ENCODE measurements at regions not wholly inside any gene's neighbourhood (a gene's known extent, or its start where the extent isn't known, plus 50 kb on each side); places are given as distances from the start of the nearest gene placed in this dataset.

- POLR2A ChIA-PET: no interaction called here
- Mint-ChIP-seq H3K27ac (peak overlapping the region in 1 of 9 donors; percentile 7), H3K4me3 (no peak overlapping the region)
These were observed 137.0 kb downstream of the CEBPB start for GRCh38 chr20:50327666-50328065.

DNA sequence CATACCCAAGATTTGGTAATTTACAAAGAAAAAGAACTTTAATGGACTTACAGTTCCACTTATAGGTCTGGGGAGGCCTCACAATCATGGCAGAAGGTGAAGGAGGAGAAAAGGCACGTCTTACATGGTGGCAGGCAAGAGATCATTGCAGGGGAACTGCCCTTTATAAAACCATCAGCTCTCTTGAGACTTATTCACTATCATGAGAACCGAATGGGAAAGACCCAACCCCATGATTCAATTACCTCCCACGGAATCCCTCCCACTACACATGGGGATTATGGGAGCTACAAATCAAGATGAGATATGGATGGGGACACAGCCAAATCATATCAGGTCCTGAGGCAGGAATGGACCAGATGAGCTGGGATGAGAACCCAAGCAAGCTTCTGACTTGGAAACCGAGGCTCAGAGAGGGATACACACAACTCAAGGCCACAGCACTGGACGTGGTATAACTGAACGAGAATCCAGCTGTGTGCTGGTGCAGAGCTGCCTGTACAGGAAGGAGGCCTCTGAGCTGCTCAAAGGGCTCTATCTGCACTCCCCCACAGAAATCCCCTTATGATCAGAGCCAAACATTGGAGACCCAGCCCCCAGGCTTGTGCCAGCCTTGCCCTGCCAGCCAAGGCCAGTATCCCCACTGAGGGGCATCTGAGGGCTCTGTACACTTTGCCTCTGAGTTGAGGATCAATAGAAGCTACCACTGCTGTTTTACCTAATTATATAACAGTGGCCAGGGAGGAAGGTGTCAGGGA is 137.8 kb downstream of the CEBPB start:
- Mint-ChIP-seq H3K4me3 (no peak overlapping the region), H3K9me3 (peaks cover 0 to 14% (median 0%) of the 10 kb centered on the region in 11 donors), H3K27ac (peak overlapping the region in 1 of 9 donors; percentile 48), H3K4me1 (peaks cover 0 to 13% (median 0%) of the 10 kb centered on the region in 7 donors), H3K27me3 (peaks cover 8 to 26% (median 11%) of the 10 kb centered on the region in 5 donors), H3K36me3 (peaks cover 0 to 5% (median 0%) of the 10 kb centered on the region in 5 donors)
- no peaks in the 10 kb centered on the region for H3K9me3 ChIP-seq (ENCODE audit: control insufficient read depth in 2 of 3, low read length in 3 of 3)
- no peaks in the 10 kb centered on the region for H3K4me1 ChIP-seq (ENCODE audit: control insufficient read depth in 2 of 2, insufficient read depth in 2 of 2, low read length in 2 of 2)
- H3K27ac ChIP-seq (ENCODE audit: low read depth, low read length): no peak overlapping the region
- intact Hi-C loops (cut with micrococcal nuclease): no loop called here
- ChIA-PET CTCF (no interaction called here), POLR2A (no interaction called here)
- ATAC-seq (no peak), DNase-seq (no peak)
- H3K36me3 ChIP-seq (ENCODE audit: control insufficient read depth in 2 of 3, insufficient read depth in 3 of 3, low read length in 3 of 3): no peaks in the 10 kb centered on the region
- no peak overlapping the region for H3K4me3 ChIP-seq (ENCODE audit: low read length)
- H3K27me3 ChIP-seq (ENCODE audit: control insufficient read depth in 2 of 2, insufficient read depth in 2 of 2, low read length in 2 of 2): no peaks in the 10 kb centered on the region

More at GRCh38 chr20:50327666-50328065, 137.0 kb downstream of the CEBPB start:
- H3K4me1 ChIP-seq (ENCODE audit: control insufficient read depth in 2 of 2, insufficient read depth in 2 of 2, low read length in 2 of 2): no peaks in the 10 kb centered on the region
- H3K36me3 ChIP-seq (ENCODE audit: control insufficient read depth in 2 of 3, insufficient read depth in 3 of 3, low read length in 3 of 3): no peaks in the 10 kb centered on the region
- H3K4me3 ChIP-seq (ENCODE audit: low read length): no peak overlapping the region
- CTCF ChIA-PET: no interaction called here
- intact Hi-C loops (cut with micrococcal nuclease): no loop called here
- Mint-ChIP-seq H3K4me1 (peaks cover 0 to 13% (median 0%) of the 10 kb centered on the region in 7 donors), H3K27me3 (peaks cover 5 to 22% (median 9%) of the 10 kb centered on the region in 5 donors), H3K9me3 (peaks cover 0 to 14% (median 0%) of the 10 kb centered on the region in 11 donors), H3K36me3 (peaks cover 0 to 5% (median 0%) of the 10 kb centered on the region in 5 donors)
- ATAC-seq: no peak
- no peaks in the 10 kb centered on the region for H3K27me3 ChIP-seq (ENCODE audit: control insufficient read depth in 2 of 2, insufficient read depth in 2 of 2, low read length in 2 of 2)
- H3K27ac ChIP-seq (ENCODE audit: low read depth, low read length): no peak overlapping the region
- DNase-seq: no peak
- H3K9me3 ChIP-seq (ENCODE audit: control insufficient read depth in 2 of 3, low read length in 3 of 3): no peaks in the 10 kb centered on the region

GRCh38 chr20:50328996-50329898 is 138.6 kb downstream of the CEBPB start:
- no peaks in the 10 kb centered on the region for H3K4me1 ChIP-seq (ENCODE audit: control insufficient read depth in 2 of 2, insufficient read depth in 2 of 2, low read length in 2 of 2)
- CTCF ChIA-PET: no interaction called here
- peaks cover 0 to 14% (median 0%) of the 10 kb centered on the region in 11 donors for H3K9me3 Mint-ChIP-seq
- POLR2A ChIA-PET: interaction anchor here (0.8 kb wide), 1 partner anchor 97 kb away, joined by 7 read pairs; no protein-coding TSS in a partner anchor
- H3K27me3 ChIP-seq (ENCODE audit: control insufficient read depth in 2 of 2, insufficient read depth in 2 of 2, low read length in 2 of 2): no peaks in the 10 kb centered on the region
- DNase-seq: no peak
- intact Hi-C loops (cut with micrococcal nuclease): no loop called here
- ATAC-seq: no peak
- no peak overlapping the region for H3K4me3 Mint-ChIP-seq
- peaks cover 0 to 5% (median 0%) of the 10 kb centered on the region in 5 donors for H3K36me3 Mint-ChIP-seq
- no peak overlapping the region for H3K27ac Mint-ChIP-seq
- no peak overlapping the region for H3K4me3 ChIP-seq (ENCODE audit: low read length)
- H3K36me3 ChIP-seq (ENCODE audit: control insufficient read depth in 2 of 3, insufficient read depth in 3 of 3, low read length in 3 of 3): no peaks in the 10 kb centered on the region
- no peaks in the 10 kb centered on the region for H3K9me3 ChIP-seq (ENCODE audit: control insufficient read depth in 2 of 3, low read length in 3 of 3)
- H3K27me3 Mint-ChIP-seq: peaks cover 8 to 27% (median 11%) of the 10 kb centered on the region in 5 donors
- H3K4me1 Mint-ChIP-seq: peaks cover 0 to 12% (median 0%) of the 10 kb centered on the region in 7 donors
- no peak overlapping the region for H3K27ac ChIP-seq (ENCODE audit: low read depth, low read length)

DNA sequence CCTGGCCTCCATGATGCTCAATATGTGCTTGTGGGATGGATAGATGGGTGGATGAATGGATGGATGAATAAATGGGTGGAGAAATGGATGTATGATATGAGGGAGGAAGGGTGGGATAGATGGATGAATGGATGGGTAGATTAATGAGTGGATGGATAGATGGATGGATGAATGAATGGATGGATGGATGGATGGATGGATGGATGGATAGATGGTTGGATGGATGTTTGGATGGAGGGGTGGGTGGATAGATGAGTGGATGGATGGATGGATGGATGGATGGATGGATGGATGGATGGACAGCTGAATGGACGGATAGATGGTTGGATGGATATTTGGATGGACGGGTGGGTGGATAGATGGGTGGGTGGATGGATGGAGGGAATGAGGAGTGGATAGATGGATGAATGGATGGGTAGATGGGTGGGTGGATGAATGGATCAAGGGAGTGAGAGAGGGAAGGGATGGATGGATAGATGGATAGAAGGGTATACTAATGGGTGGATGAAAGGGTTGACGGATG is 139.4 kb downstream of the CEBPB start:
- peaks cover 0 to 14% (median 0%) of the 10 kb centered on the region in 11 donors for H3K9me3 Mint-ChIP-seq
- no peak for ATAC-seq
- ChIA-PET POLR2A (interaction anchor here (0.6 to 0.8 kb wide), 2 partner anchors 30 to 96 kb away, joined by 6 to 7 read pairs; no protein-coding TSS in a partner anchor), CTCF (no interaction called here)
- H3K4me3 Mint-ChIP-seq: no peak overlapping the region
- Histone ChIP-seq H3K36me3 (ENCODE audit: control insufficient read depth in 2 of 3, insufficient read depth in 3 of 3, low read length in 3 of 3) (no peaks in the 10 kb centered on the region), H3K27me3 (ENCODE audit: control insufficient read depth in 2 of 2, insufficient read depth in 2 of 2, low read length in 2 of 2) (no peaks in the 10 kb centered on the region), H3K4me1 (ENCODE audit: control insufficient read depth in 2 of 2, insufficient read depth in 2 of 2, low read length in 2 of 2) (no peaks in the 10 kb centered on the region), H3K4me3 (ENCODE audit: low read length) (no peak overlapping the region), H3K27ac (ENCODE audit: low read depth, low read length) (no peak overlapping the region), H3K9me3 (ENCODE audit: control insufficient read depth in 2 of 3, low read length in 3 of 3) (no peaks in the 10 kb centered on the region)
- H3K27ac Mint-ChIP-seq: peak overlapping the region in 1 of 9 donors; percentile 20
- H3K4me1 Mint-ChIP-seq: peaks cover 0 to 12% (median 0%) of the 10 kb centered on the region in 7 donors
- no peak for DNase-seq
- peaks cover 0 to 5% (median 0%) of the 10 kb centered on the region in 5 donors for H3K36me3 Mint-ChIP-seq
- intact Hi-C loops (cut with micrococcal nuclease): no loop called here
- H3K27me3 Mint-ChIP-seq: peaks cover 8 to 27% (median 11%) of the 10 kb centered on the region in 5 donors

- ChIA-PET CTCF (no interaction called here), POLR2A (interaction anchor here (0.6 kb wide), 1 partner anchor 29 kb away, joined by 6 read pairs; no protein-coding TSS in a partner anchor)
- Histone ChIP-seq H3K27me3 (ENCODE audit: control insufficient read depth in 2 of 2, insufficient read depth in 2 of 2, low read length in 2 of 2) (no peaks in the 10 kb centered on the region), H3K4me3 (ENCODE audit: low read length) (no peak overlapping the region), H3K4me1 (ENCODE audit: control insufficient read depth in 2 of 2, insufficient read depth in 2 of 2, low read length in 2 of 2) (no peaks in the 10 kb centered on the region), H3K36me3 (ENCODE audit: control insufficient read depth in 2 of 3, insufficient read depth in 3 of 3, low read length in 3 of 3) (no peaks in the 10 kb centered on the region), H3K9me3 (ENCODE audit: control insufficient read depth in 2 of 3, low read length in 3 of 3) (no peaks in the 10 kb centered on the region), H3K27ac (ENCODE audit: low read depth, low read length) (no peak overlapping the region)
- Mint-ChIP-seq H3K4me3 (no peak overlapping the region), H3K4me1 (peaks cover 0 to 12% (median 0%) of the 10 kb centered on the region in 7 donors), H3K27ac (no peak overlapping the region), H3K36me3 (peaks cover 0 to 3% (median 0%) of the 10 kb centered on the region in 5 donors), H3K9me3 (peaks cover 0 to 12% (median 0%) of the 10 kb centered on the region in 11 donors), H3K27me3 (peaks cover 8 to 26% (median 11%) of the 10 kb centered on the region in 5 donors)
- intact Hi-C loops (cut with micrococcal nuclease): no loop called here
- DNase-seq (no peak), ATAC-seq (no peak)
These were observed 140.1 kb downstream of the CEBPB start for GRCh38 chr20:50330504-50331313.
